ENCODE measurements at regions not wholly inside any gene's neighbourhood (a gene's known extent, or its start where the extent isn't known, plus 50 kb on each side); places are given as distances from the start of the nearest gene placed in this dataset.

DNA sequence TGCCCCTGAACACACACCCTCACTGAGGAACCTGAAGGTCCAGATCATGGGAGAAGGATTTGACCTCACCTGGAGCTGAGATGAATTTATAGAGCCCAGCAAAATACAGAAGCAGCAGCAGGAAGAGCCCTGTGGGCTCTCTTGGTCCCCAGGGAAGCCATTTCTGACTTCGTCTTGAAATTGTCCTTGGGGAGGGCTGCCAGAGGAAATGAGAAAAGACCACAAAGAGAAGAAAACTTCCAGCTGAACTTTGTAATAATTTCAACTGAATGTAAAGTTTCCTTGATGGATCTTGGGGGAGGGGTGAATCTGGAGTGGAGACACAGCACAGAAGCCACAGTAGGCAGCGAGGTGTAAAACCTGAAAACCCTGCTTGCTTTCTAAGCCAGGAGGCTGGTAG is 500.9 kb upstream of the NXPH2 start:
- FAIRE-seq (no peak), ATAC-seq (no peak), DNase-seq (ENCODE audit: extremely low read depth in 1 of 4, low spot score in 3 of 4) (no peak)
- ChIA-PET POLR2A (no interaction called here), CTCF (ENCODE audit: low intra/inter-chr PET ratio) (no interaction called here)
- no TSS peak for BruUV-seq (replicated peaks)
- H3K4me2 ChIP-seq (ENCODE audit: insufficient read depth, low read length) = no peak overlapping the region
- no peaks in the 10 kb centered on the region for H3K36me3 ChIP-seq (ENCODE audit: control insufficient read depth, insufficient read depth, low read length)
- no peak overlapping the region for H2AFZ ChIP-seq (ENCODE audit: low read depth, low read length)
- no peak for TF ChIP-seq NR2F6 (CRISPR knock-in tag; IDR thresholded peaks at IDR 0.05)
- TF ChIP-seq HLTF (IDR thresholded peaks at IDR 0.05) = no peak
- no peak for TF ChIP-seq KAT2B (IDR thresholded peaks at IDR 0.05; ENCODE audit: low read depth, low read length)
- no peak for TF ChIP-seq HNRNPUL1 (IDR thresholded peaks at IDR 0.05; ENCODE audit: low read length)
- no peak for TF ChIP-seq ZNF232 (CRISPR knock-in tag; IDR thresholded peaks at IDR 0.05)
- TF ChIP-seq NCOA1 (IDR thresholded peaks at IDR 0.05; ENCODE audit: low read depth) = no peak
- no peak for TF ChIP-seq SAFB2 (IDR thresholded peaks at IDR 0.05; ENCODE audit: borderline replicate concordance, low read depth, low read length, severe bottlenecking)
- no peak for TF ChIP-seq ZNF561 (CRISPR knock-in tag; conservative IDR thresholded peaks at IDR 0.05)
- intact Hi-C loops (cut with micrococcal nuclease) (no loop called here), in situ Hi-C loops (cut with MboI) (no loop called here)
- H3K27me3 ChIP-seq (ENCODE audit: control insufficient read depth in 2 of 2, insufficient read depth in 2 of 2, low read length in 2 of 2) = no peaks in the 10 kb centered on the region
- WGBS (ENCODE audit: insufficient coverage, low coverage, missing lambda C conversion rate) = 8% methylated on average over 2 of the region's 2 CpGs
- H3K9me3 ChIP-seq (replicated peaks; ENCODE audit: control insufficient read depth, insufficient read depth, low read depth, low read length) = no peaks in the 10 kb centered on the region
- no peak overlapping the region for H3K4me3 ChIP-seq
- no peaks in the 10 kb centered on the region for H3K4me1 ChIP-seq (replicated peaks in 1 of 2; ENCODE audit: control insufficient read depth in 2 of 2, insufficient read depth in 2 of 2, low read length in 2 of 2)
- no peaks in the 10 kb centered on the region for H3K9me1 ChIP-seq (ENCODE audit: control insufficient read depth, insufficient read depth, low read length)
- H3K79me2 ChIP-seq (ENCODE audit: control insufficient read depth, insufficient read depth, low read length) = no peaks in the 10 kb centered on the region
- no peak overlapping the region for H3K27ac ChIP-seq (ENCODE audit: extremely low read depth, low read depth, low read length)
- H3K9ac ChIP-seq (ENCODE audit: insufficient read depth in 1 of 2, low read depth in 2 of 2, low read length in 2 of 2) = no peak overlapping the region
- no peaks in the 10 kb centered on the region for H4K20me1 ChIP-seq (replicated peaks; ENCODE audit: control insufficient read depth, insufficient read depth, low read length)

DNA sequence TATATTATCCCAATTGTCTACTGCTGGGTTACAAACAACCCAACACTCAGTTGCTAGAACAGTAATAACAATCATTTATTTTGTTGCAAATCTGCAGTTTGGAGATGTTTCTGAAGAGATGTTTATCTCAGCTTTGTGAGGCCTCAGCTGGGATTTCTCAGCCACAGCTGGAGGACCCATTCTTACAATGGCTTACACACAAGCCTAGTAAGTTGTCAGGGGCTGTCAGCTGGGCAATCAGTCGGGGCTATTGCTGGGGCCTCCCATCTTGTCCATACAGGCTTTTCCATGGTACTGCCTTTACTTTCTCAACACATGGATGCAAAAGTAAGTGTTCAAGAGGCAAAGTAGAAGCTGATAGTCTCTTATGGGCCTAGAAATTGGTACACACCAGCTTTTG is 491.7 kb upstream of the NXPH2 start:
- H4K20me1 ChIP-seq (replicated peaks; ENCODE audit: control insufficient read depth, insufficient read depth, low read length) = no peaks in the 10 kb centered on the region
- in situ Hi-C loops (cut with MboI) = no loop called here
- POLR2A ChIA-PET = no interaction called here
- H3K9ac ChIP-seq (ENCODE audit: insufficient read depth in 1 of 2, low read depth in 2 of 2, low read length in 2 of 2) = no peak overlapping the region
- DNase-seq (ENCODE audit: extremely low read depth in 1 of 4, low spot score in 3 of 4) (no peak), FAIRE-seq (no peak), ATAC-seq (no peak)
- H3K9me1 ChIP-seq (ENCODE audit: control insufficient read depth, insufficient read depth, low read length) = no peaks in the 10 kb centered on the region
- no peaks in the 10 kb centered on the region for H3K27me3 ChIP-seq (ENCODE audit: control insufficient read depth in 2 of 2, insufficient read depth in 2 of 2, low read length in 2 of 2)
- 0% methylated on average over 1 of the region's 1 CpG for WGBS (ENCODE audit: insufficient coverage, low coverage, missing lambda C conversion rate)
- H3K9me3 ChIP-seq (replicated peaks; ENCODE audit: control insufficient read depth, insufficient read depth, low read depth, low read length) = no peaks in the 10 kb centered on the region
- H3K36me3 ChIP-seq (ENCODE audit: control insufficient read depth, insufficient read depth, low read length) = no peaks in the 10 kb centered on the region
- H3K4me3 ChIP-seq = no peak overlapping the region
- no peaks in the 10 kb centered on the region for H3K4me1 ChIP-seq (replicated peaks in 1 of 2; ENCODE audit: control insufficient read depth in 2 of 2, insufficient read depth in 2 of 2, low read length in 2 of 2)
- TF ChIP-seq E2F3 (CRISPR knock-in tag; IDR thresholded peaks at IDR 0.05) = no peak
- no peak for TF ChIP-seq PCBP1 (IDR thresholded peaks at IDR 0.05; ENCODE audit: low read depth, low read length, poor library complexity, severe bottlenecking)
- H3K4me2 ChIP-seq (ENCODE audit: insufficient read depth, low read length) = no peak overlapping the region
- intact Hi-C loops (cut with micrococcal nuclease) = no loop called here
- CTCF ChIA-PET (ENCODE audit: low intra/inter-chr PET ratio) = no interaction called here
- H3K79me2 ChIP-seq (ENCODE audit: control insufficient read depth, insufficient read depth, low read length) = no peaks in the 10 kb centered on the region
- H2AFZ ChIP-seq (ENCODE audit: low read depth, low read length) = no peak overlapping the region
- no peak overlapping the region for H3K27ac ChIP-seq (ENCODE audit: extremely low read depth, low read depth, low read length)
- BruUV-seq (replicated peaks) = no TSS peak
